PC-9 (cell line): ENCODE measurements at regions not wholly inside any gene's neighbourhood (a gene's known extent, or its start where the extent isn't known, plus 50 kb on each side); places are given as distances from the start of the nearest gene placed in this dataset.

Source experiments
- EZH2 ChIP-seq: fragments of 200-600 bp; sonication (generic); IDR thresholded peaks from 2 replicates; pipeline ENCODE4 v1.8.0; 2017; ENCODE audit warnings: antibody characterized with exemption, low read depth
- TF ChIP-seq, protein P1 (sequence below): fragments of 200-600 bp; sonication (generic); conservative IDR thresholded peaks from 2 replicates; pipeline ENCODE4 v1.6.1; 2017; ENCODE audit warnings: mixed run types, antibody characterized with exemption, mild to moderate bottlenecking, moderate library complexity

DNA sequence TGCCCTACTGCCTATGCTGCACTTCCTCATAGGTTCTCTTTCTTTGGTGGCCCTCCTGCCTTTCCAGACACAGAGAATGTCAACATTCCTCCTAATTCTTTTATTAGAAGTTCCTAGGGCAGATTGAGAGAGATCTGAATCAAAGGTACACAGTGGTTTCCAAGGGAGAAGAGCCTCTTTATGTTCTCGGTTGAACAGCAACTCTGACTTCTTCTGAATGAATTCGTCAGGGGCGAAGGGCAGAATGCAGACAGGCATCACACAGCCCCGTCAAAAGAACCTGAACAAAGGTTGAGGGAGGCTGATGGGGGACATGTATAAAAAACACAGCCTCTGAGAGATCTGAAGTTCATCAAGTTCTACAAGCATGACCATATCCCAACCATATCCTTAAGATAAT, 68.1 kb upstream of the DTNBP1 start:
- TF ChIP-seq, protein P1, sequence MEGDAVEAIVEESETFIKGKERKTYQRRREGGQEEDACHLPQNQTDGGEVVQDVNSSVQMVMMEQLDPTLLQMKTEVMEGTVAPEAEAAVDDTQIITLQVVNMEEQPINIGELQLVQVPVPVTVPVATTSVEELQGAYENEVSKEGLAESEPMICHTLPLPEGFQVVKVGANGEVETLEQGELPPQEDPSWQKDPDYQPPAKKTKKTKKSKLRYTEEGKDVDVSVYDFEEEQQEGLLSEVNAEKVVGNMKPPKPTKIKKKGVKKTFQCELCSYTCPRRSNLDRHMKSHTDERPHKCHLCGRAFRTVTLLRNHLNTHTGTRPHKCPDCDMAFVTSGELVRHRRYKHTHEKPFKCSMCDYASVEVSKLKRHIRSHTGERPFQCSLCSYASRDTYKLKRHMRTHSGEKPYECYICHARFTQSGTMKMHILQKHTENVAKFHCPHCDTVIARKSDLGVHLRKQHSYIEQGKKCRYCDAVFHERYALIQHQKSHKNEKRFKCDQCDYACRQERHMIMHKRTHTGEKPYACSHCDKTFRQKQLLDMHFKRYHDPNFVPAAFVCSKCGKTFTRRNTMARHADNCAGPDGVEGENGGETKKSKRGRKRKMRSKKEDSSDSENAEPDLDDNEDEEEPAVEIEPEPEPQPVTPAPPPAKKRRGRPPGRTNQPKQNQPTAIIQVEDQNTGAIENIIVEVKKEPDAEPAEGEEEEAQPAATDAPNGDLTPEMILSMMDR: no peak
- no peak for TF ChIP-seq EZH2
